ENCODE measurements at regions not wholly inside any gene's neighbourhood (a gene's known extent, or its start where the extent isn't known, plus 50 kb on each side); places are given as distances from the start of the nearest gene placed in this dataset.

DNA sequence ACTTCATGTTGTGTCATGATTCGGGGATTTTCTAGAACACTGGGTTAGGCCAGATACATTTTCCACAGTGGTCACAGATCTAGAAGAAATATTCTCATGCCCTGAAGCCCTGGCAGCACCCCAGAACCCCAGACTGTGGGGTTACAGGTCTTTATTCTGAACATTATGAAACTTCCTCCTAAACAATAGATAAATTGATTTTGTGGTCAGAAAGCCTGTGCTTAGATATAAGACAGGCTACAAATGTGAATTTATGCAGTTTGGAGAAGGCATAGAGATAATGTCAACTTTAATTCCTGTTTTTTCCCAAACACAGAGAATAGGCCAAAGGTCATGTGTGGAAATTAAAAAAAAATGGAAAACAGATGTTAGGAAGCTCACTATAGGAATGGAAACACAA lies 492.9 kb downstream of the SPRY1 start:
- TF ChIP-seq POLR2AphosphoS5 (IDR thresholded peaks at IDR 0.05) (no peak), EP300 (IDR thresholded peaks at IDR 0.05) (no peak), CTCF (IDR thresholded peaks at IDR 0.05) (no peak), POLR2A (IDR thresholded peaks at IDR 0.05) (no peak)

Measured in upper lobe of left lung (tissue), 4 donors.